Right lobe of liver (tissue), 6 donors: ENCODE measurements at regions not wholly inside any gene's neighbourhood (a gene's known extent, or its start where the extent isn't known, plus 50 kb on each side); places are given as distances from the start of the nearest gene placed in this dataset.
"Not testable (repeated sequence)": the region's sequence is repeated elsewhere in the genome, so short reads cannot be mapped to it uniquely, and the experiment has no call there.

Experiments used
- ATAC-seq, 4 donors: fragments of 200-7000 bp; cut with Tn5 transposase; one replicate each; pipeline ENCODE4 v1.9.1; 2020; ENCODE audit warnings: mild to moderate bottlenecking in 4 of 4, moderate library complexity in 4 of 4
- DNase-seq, 3 donors: peaks; one replicate each; pipeline ENCODE4 v3.0.0-alpha.2; 2020
- H3K27ac ChIP-seq, 3 donors: fragments of 200-600 bp; one replicate each; pipeline ENCODE4 v1.8.0; 2022
- H3K27me3 ChIP-seq, 2 donors: fragments of 200-600 bp; one replicate each; pipeline ENCODE4 v1.8.0; 2022
- H3K36me3 ChIP-seq, 4 donors: fragments of 200-600 bp; sonication (generic) in 1 of 4; one replicate each; pipeline versions ENCODE4 v1.5.1 to v1.8.0; 2017 to 2022; ENCODE audit warnings: control low read depth in 1 of 4
- H3K4me1 ChIP-seq, 4 donors: fragments of 200-600 bp; sonication (generic) in 1 of 4; one replicate each; pipeline versions ENCODE4 v1.5.1 to v1.8.0; 2017 to 2022; ENCODE audit warnings: control low read depth in 1 of 4
- H3K4me3 ChIP-seq, 3 donors: fragments of 200-600 bp; one replicate each; pipeline ENCODE4 v1.8.0; 2022
- H3K9me3 ChIP-seq, 4 donors: fragments of 200-600 bp; sonication (generic) in 1 of 4; one replicate each; pipeline versions ENCODE4 v1.5.1 to v1.8.0; 2017 to 2022; ENCODE audit warnings: control low read depth in 1 of 4
- CTCF ChIP-seq, 4 donors: fragments of 200-600 bp in 3 of 4; fragments of 450-650 bp in 1 of 4; IDR thresholded peaks; one replicate each; pipeline versions ENCODE4 v1.5.1 to v1.8.0; 2016 to 2022; ENCODE audit warnings: antibody characterized with exemption in 4 of 4, mild to moderate bottlenecking in 2 of 4
- POLR2A ChIP-seq: fragments of 450-650 bp; IDR thresholded peaks from one replicate; pipeline ENCODE4 v1.6.1; 2017; ENCODE audit warnings: antibody characterized with exemption, mild to moderate bottlenecking
- WGBS: methylation state at CpG from one replicate; pipeline ENCODE4 v1.1.6; 2018; ENCODE audit warnings: low coverage, low lambda C conversion rate; ENCODE audit not compliant: insufficient coverage; ENCODE audit errors: missing lambda C conversion rate; 5-methylcytosine and 5-hydroxymethylcytosine counted together
- intact Hi-C, 2 donors: fragments of 100-400 bp; cut with DNase I; formaldehyde crosslinking; loops; one replicate each; pipeline versions ENCODE4 v1.11.2 to v1.14.1; 2022
- donor health status: DM: no; HTN: yes; CAD: no.
- donor health status: DM: no; HTN: no; CAD: no.
- donor health status: DM: no; HTN: no; CAD: no.
- donor health status: DM: no; HTN: yes; CAD: no.
- donor health status: DM: no; HTN: yes; CAD: no.

GRCh38 chr4:25991340-25991739 lies 77.3 kb downstream of the SMIM20 start:
- H3K36me3 ChIP-seq: no peaks in the 10 kb centered on the region
- H3K27me3 ChIP-seq: no peaks in the 10 kb centered on the region
- DNase-seq (no peak), ATAC-seq (no peak)
- no peaks in the 10 kb centered on the region for H3K9me3 ChIP-seq
- intact Hi-C loops: no loop called here
- no peak overlapping the region for H3K27ac ChIP-seq
- no peak overlapping the region for H3K4me3 ChIP-seq
- 83% methylated on average over 1 of the region's 3 CpGs for WGBS
- no peaks in the 10 kb centered on the region for H3K4me1 ChIP-seq
- TF ChIP-seq CTCF (IDR thresholded peaks at IDR 0.05): no peak
- TF ChIP-seq POLR2A: no peak

- Histone ChIP-seq H3K9me3 (no peaks in the 10 kb centered on the region), H3K36me3 (no peaks in the 10 kb centered on the region), H3K4me3 (no peak overlapping the region), H3K27ac (no peak overlapping the region), H3K27me3 (no peaks in the 10 kb centered on the region), H3K4me1 (no peaks in the 10 kb centered on the region)
- intact Hi-C loops: no loop called here
- 52% methylated on average over 7 of the region's 16 CpGs for WGBS
- ATAC-seq (peak in 3 of 4 donors; percentile 22 to 35 (median 25)), DNase-seq (no peak)
- TF ChIP-seq CTCF (IDR thresholded peaks at IDR 0.05) (no peak), POLR2A (no peak)
Measured at GRCh38 chr4:25993395-25994185, 79.6 kb downstream of the SMIM20 start.

GRCh38 chr4:25994577-25994976 lies 80.6 kb downstream of the SMIM20 start:
- peak in 2 of 4 donors; percentile 30 to 40 for ATAC-seq
- H3K27ac ChIP-seq, H3K9me3 ChIP-seq, H3K4me3 ChIP-seq, H3K36me3 ChIP-seq, intact Hi-C loops, H3K4me1 ChIP-seq, DNase-seq, H3K27me3 ChIP-seq: not testable (repeated sequence)
- 60% methylated on average over 1 of the region's 4 CpGs for WGBS

GRCh38 chr4:26000274-26000950 lies 86.4 kb downstream of the SMIM20 start:
- H3K27ac ChIP-seq: no peak overlapping the region
- 71% methylated on average over 2 of the region's 2 CpGs for WGBS
- ATAC-seq: peak; percentile 29 to 62 (median 56)
- H3K9me3 ChIP-seq: no peaks in the 10 kb centered on the region
- no peak for DNase-seq
- no peak overlapping the region for H3K4me3 ChIP-seq
- H3K27me3 ChIP-seq: no peaks in the 10 kb centered on the region
- TF ChIP-seq CTCF (IDR thresholded peaks at IDR 0.05): no peak
- TF ChIP-seq POLR2A: no peak
- intact Hi-C loops: no loop called here
- no peaks in the 10 kb centered on the region for H3K4me1 ChIP-seq
- H3K36me3 ChIP-seq: no peaks in the 10 kb centered on the region

GRCh38 chr4:26001413-26001812 lies 87.4 kb downstream of the SMIM20 start:
- no peaks in the 10 kb centered on the region for H3K27me3 ChIP-seq
- no peak overlapping the region for H3K27ac ChIP-seq
- no peaks in the 10 kb centered on the region for H3K4me1 ChIP-seq
- no peak for TF ChIP-seq CTCF (IDR thresholded peaks at IDR 0.05)
- no peak for TF ChIP-seq POLR2A
- no peak overlapping the region for H3K4me3 ChIP-seq
- no peak for DNase-seq
- no peaks in the 10 kb centered on the region for H3K9me3 ChIP-seq
- 39% methylated on average over 3 of the region's 3 CpGs for WGBS
- intact Hi-C loops: no loop called here
- no peaks in the 10 kb centered on the region for H3K36me3 ChIP-seq
- ATAC-seq: peak in 2 of 4 donors; percentile 26 to 35
